Liver (tissue), 7 donors: ENCODE measurements at regions not wholly inside any gene's neighbourhood (a gene's known extent, or its start where the extent isn't known, plus 50 kb on each side); places are given as distances from the start of the nearest gene placed in this dataset.

Experiments
- DNase-seq: peaks from one replicate; pipeline ENCODE4 v3.0.0-alpha.2; 2017; ENCODE audit warnings: low spot score
- H3K27ac ChIP-seq, 2 donors: one replicate each; pipeline ENCODE4 v1.7.0; 2013; ENCODE audit warnings: inconsistent platforms in 2 of 2, low read length in 2 of 2, control low read depth in 1 of 2, low read depth in 1 of 2, mild to moderate bottlenecking in 1 of 2
- H3K27me3 ChIP-seq, 4 donors: one replicate each; pipeline versions ENCODE4 v1.6.1 to v1.7.0; 2013; ENCODE audit warnings: low read length in 3 of 4, inconsistent platforms in 1 of 4, mild to moderate bottlenecking in 1 of 4, moderate library complexity in 1 of 4; ENCODE audit not compliant: control insufficient read depth in 4 of 4, insufficient read depth in 4 of 4
- H3K36me3 ChIP-seq, 4 donors: one replicate each; pipeline versions ENCODE4 v1.6.1 to v1.7.0; 2013; ENCODE audit warnings: low read length in 3 of 4, mild to moderate bottlenecking in 3 of 4, low read depth in 1 of 4, moderate library complexity in 1 of 4; ENCODE audit not compliant: control insufficient read depth in 4 of 4, insufficient read depth in 3 of 4
- H3K4me1 ChIP-seq, 4 donors: one replicate each; pipeline versions ENCODE4 v1.6.1 to v1.7.0; 2013; ENCODE audit warnings: low read length in 3 of 4, mild to moderate bottlenecking in 3 of 4, moderate library complexity in 1 of 4; ENCODE audit not compliant: control insufficient read depth in 4 of 4, insufficient read depth in 4 of 4
- H3K4me3 ChIP-seq, 3 donors: one replicate each; pipeline versions ENCODE4 v1.6.1 to v1.7.0; 2013; ENCODE audit warnings: low read length in 3 of 3, control low read depth in 1 of 3, low read depth in 1 of 3, mild to moderate bottlenecking in 1 of 3
- H3K9ac ChIP-seq, 2 donors: one replicate each; pipeline ENCODE4 v1.7.0; 2013; ENCODE audit warnings: low read length in 2 of 2, mild to moderate bottlenecking in 2 of 2, moderate library complexity in 2 of 2, control low read depth in 1 of 2, low read depth in 1 of 2
- H3K9me3 ChIP-seq, 4 donors: one replicate each; pipeline versions ENCODE4 v1.6.1 to v1.7.0; 2013; ENCODE audit warnings: low read length in 3 of 4; ENCODE audit not compliant: control insufficient read depth in 4 of 4
- ATF3 ChIP-seq: IDR thresholded peaks from 2 replicates; pipeline ENCODE4 v1.6.1; 2016; ENCODE audit warnings: antibody characterized with exemption
- EGR1 ChIP-seq, 2 donors: IDR thresholded peaks; 2 replicates each; pipeline ENCODE4 v1.6.1; 2016 to 2018; ENCODE audit warnings: antibody characterized with exemption in 2 of 2, low read depth in 2 of 2
- FOXA1 ChIP-seq: IDR thresholded peaks from 2 replicates; pipeline ENCODE4 v1.6.1; 2016; ENCODE audit warnings: antibody characterized with exemption
- FOXA2 ChIP-seq: IDR thresholded peaks from 2 replicates; pipeline ENCODE4 v1.6.1; 2016; ENCODE audit warnings: antibody characterized with exemption
- GABPA ChIP-seq, 2 donors: IDR thresholded peaks in 1 of 2; conservative IDR thresholded peaks in 1 of 2; 2 replicates each; pipeline ENCODE4 v1.6.1; 2016; ENCODE audit warnings: antibody characterized with exemption in 2 of 2, mild to moderate bottlenecking in 1 of 2, moderate library complexity in 1 of 2
- HNF4A ChIP-seq, 2 donors: conservative IDR thresholded peaks; 2 replicates each; pipeline ENCODE4 v1.6.1; 2016; ENCODE audit warnings: antibody characterized with exemption in 2 of 2, mild to moderate bottlenecking in 2 of 2
- HNF4G ChIP-seq: IDR thresholded peaks from 2 replicates; pipeline ENCODE4 v1.6.1; 2016; ENCODE audit warnings: antibody characterized with exemption
- JUND ChIP-seq, 2 donors: IDR thresholded peaks; 2 replicates each; pipeline ENCODE4 v1.6.1; 2016; ENCODE audit warnings: antibody characterized with exemption in 2 of 2
- NR2F2 ChIP-seq: IDR thresholded peaks from 2 replicates; pipeline ENCODE4 v1.6.1; 2016; ENCODE audit warnings: antibody characterized with exemption
- RAD21 ChIP-seq, 2 donors: IDR thresholded peaks; 2 replicates each; pipeline ENCODE4 v1.6.1; 2016; ENCODE audit warnings: antibody characterized with exemption in 2 of 2, mild to moderate bottlenecking in 2 of 2
- RXRA ChIP-seq, 2 donors: IDR thresholded peaks; 2 replicates each; pipeline ENCODE4 v1.6.1; 2017 to 2018; ENCODE audit warnings: antibody characterized with exemption in 2 of 2, mild to moderate bottlenecking in 1 of 2
- YY1 ChIP-seq: IDR thresholded peaks from 2 replicates; pipeline ENCODE4 v1.6.1; 2016; ENCODE audit warnings: antibody characterized with exemption, mild to moderate bottlenecking
- ZBTB33 ChIP-seq: IDR thresholded peaks from 2 replicates; pipeline ENCODE4 v1.6.1; 2016; ENCODE audit warnings: antibody characterized with exemption
- WGBS: extraction: QIAGEN DNeasy Blood & Tissue Kit; methylation state at CpG from one replicate; pipeline ENCODE4 v1.1.7; 2013; 5-methylcytosine and 5-hydroxymethylcytosine counted together
- TF ChIP-seq, protein P1 (sequence below): IDR thresholded peaks from 2 replicates; pipeline ENCODE4 v1.6.1; 2016; ENCODE audit warnings: antibody characterized with exemption, mild to moderate bottlenecking
- TF ChIP-seq, protein P2 (sequence below): IDR thresholded peaks from 2 replicates; pipeline ENCODE4 v1.6.1; 2016; ENCODE audit warnings: antibody characterized with exemption
- donor health status: healthy.
- donor health status: healthy.
- donor health status: healthy.
- donor health status: healthy.

DNA sequence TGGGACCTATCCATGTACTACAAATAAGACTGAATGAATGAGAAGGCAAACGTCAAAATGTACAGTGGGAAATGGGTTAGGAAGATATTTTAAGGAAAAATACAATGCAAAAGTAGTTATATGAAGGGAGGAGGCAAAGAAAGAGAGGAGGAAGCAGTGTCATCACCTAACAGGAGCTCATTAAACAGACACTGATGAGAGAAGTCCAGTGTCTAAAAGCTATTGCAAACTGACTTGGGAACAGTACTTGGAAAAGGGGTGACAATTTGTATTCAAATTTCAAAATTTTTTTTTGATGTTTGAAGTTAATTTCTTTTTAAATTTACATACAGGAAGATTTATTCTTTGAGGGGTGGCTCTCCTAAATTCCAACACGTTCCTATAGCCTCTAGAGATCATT lies 143.5 kb upstream of the NOX3 start:
- H3K4me1 ChIP-seq = no peaks in the 10 kb centered on the region
- H3K9ac ChIP-seq = no peak overlapping the region
- H3K27me3 ChIP-seq = no peaks in the 10 kb centered on the region
- no peak overlapping the region for H3K27ac ChIP-seq
- H3K36me3 ChIP-seq = no peaks in the 10 kb centered on the region
- TF ChIP-seq, protein P1, sequence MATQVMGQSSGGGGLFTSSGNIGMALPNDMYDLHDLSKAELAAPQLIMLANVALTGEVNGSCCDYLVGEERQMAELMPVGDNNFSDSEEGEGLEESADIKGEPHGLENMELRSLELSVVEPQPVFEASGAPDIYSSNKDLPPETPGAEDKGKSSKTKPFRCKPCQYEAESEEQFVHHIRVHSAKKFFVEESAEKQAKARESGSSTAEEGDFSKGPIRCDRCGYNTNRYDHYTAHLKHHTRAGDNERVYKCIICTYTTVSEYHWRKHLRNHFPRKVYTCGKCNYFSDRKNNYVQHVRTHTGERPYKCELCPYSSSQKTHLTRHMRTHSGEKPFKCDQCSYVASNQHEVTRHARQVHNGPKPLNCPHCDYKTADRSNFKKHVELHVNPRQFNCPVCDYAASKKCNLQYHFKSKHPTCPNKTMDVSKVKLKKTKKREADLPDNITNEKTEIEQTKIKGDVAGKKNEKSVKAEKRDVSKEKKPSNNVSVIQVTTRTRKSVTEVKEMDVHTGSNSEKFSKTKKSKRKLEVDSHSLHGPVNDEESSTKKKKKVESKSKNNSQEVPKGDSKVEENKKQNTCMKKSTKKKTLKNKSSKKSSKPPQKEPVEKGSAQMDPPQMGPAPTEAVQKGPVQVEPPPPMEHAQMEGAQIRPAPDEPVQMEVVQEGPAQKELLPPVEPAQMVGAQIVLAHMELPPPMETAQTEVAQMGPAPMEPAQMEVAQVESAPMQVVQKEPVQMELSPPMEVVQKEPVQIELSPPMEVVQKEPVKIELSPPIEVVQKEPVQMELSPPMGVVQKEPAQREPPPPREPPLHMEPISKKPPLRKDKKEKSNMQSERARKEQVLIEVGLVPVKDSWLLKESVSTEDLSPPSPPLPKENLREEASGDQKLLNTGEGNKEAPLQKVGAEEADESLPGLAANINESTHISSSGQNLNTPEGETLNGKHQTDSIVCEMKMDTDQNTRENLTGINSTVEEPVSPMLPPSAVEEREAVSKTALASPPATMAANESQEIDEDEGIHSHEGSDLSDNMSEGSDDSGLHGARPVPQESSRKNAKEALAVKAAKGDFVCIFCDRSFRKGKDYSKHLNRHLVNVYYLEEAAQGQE = no peak
- no peak for TF ChIP-seq ZBTB33
- TF ChIP-seq HNF4G = no peak
- no peak for TF ChIP-seq HNF4A (conservative IDR thresholded peaks at IDR 0.05)
- no peak for TF ChIP-seq NR2F2
- no peak for TF ChIP-seq FOXA2
- no peak for TF ChIP-seq ATF3
- TF ChIP-seq YY1 = no peak
- TF ChIP-seq JUND (IDR thresholded peaks at IDR 0.05) = no peak
- TF ChIP-seq RXRA (IDR thresholded peaks at IDR 0.05) = no peak
- TF ChIP-seq RAD21 (IDR thresholded peaks at IDR 0.05) = no peak
- WGBS = 38% methylated on average over 2 of the region's 2 CpGs
- H3K4me3 ChIP-seq = no peak overlapping the region
- H3K9me3 ChIP-seq = no peaks in the 10 kb centered on the region
- DNase-seq = no peak

DNA sequence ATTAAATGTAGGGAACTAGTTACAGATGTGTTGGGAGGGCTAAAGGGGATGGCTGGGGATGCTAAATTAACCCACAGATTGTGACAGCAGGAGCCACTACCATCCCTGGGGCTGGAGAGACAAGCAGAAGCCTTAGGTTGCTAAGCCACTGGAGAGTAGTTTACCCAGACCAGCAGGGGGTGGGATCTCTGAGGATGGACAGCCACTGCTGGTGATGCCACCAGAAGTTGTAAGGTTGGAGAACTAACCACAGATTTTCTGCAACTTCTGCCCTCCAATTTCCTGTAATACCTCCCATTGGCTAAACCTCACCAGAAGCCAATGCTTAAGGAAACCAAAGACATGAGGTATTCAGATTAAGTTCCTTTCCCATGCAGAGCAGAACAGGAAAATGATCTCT lies 139.6 kb upstream of the NOX3 start:
- Histone ChIP-seq H3K27me3 (no peaks in the 10 kb centered on the region), H3K9ac (no peak overlapping the region)

More for the DNA sequence above, 139.6 kb upstream of the NOX3 start:
- no peak overlapping the region for H3K27ac ChIP-seq
- TF ChIP-seq GABPA (IDR thresholded peaks at IDR 0.05 in 1 of 2, conservative IDR thresholded peaks at IDR 0.05 in 1 of 2) (no peak), FOXA2 (no peak), JUND (IDR thresholded peaks at IDR 0.05) (no peak), RXRA (IDR thresholded peaks at IDR 0.05) (no peak), YY1 (no peak), ATF3 (no peak), FOXA1 (no peak), EGR1 (IDR thresholded peaks at IDR 0.05; ENCODE audit: low read depth in 2 of 2) (no peak), RAD21 (IDR thresholded peaks at IDR 0.05) (no peak), HNF4A (conservative IDR thresholded peaks at IDR 0.05) (no peak)
- TF ChIP-seq, protein P2, sequence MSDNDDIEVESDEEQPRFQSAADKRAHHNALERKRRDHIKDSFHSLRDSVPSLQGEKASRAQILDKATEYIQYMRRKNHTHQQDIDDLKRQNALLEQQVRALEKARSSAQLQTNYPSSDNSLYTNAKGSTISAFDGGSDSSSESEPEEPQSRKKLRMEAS = no peak
- TF ChIP-seq, protein P1 = no peak
- H3K36me3 ChIP-seq = no peaks in the 10 kb centered on the region
- H3K4me3 ChIP-seq = no peak overlapping the region
- H3K4me1 ChIP-seq = no peaks in the 10 kb centered on the region
- peaks cover 0 to 3% (median 0%) of the 10 kb centered on the region in 4 donors for H3K9me3 ChIP-seq
- no peak for DNase-seq
